Bone marrow (tissue), 2 donors: ENCODE measurements at regions not wholly inside any gene's neighbourhood (a gene's known extent, or its start where the extent isn't known, plus 50 kb on each side); places are given as distances from the start of the nearest gene placed in this dataset.

Experiments
- DNase-seq, 2 donors: peaks; one replicate each; lab custom pipeline; 2025; lab: John Stamatoyannopoulos, UW

DNA sequence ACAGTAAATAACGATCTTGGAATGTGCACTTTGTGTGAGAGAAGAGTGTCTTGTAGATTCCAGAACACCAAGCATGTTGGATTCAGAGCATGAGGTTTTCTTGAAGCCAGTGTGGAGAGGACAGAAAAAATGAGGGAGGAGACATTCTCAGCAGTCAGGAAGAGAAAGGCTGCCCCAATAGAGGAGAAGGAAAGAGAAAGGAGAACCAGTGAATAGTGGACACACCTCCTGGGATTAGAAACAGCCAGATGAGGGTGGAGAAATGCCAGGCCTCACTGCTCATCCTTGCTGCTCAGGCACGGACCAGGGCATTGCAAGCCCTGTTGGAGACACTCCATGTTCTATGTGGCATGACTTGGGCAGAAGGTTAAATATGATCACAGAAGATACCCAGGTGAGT is 69.0 kb upstream of the KAZN start:
- no peak for DNase-seq

- DNase-seq: no peak
Observed at GRCh38 chr1:14531519-14531918, 67.0 kb upstream of the KAZN start.

GRCh38 chr1:14535619-14536355 is 62.7 kb upstream of the KAZN start:
- no peak for DNase-seq

DNA sequence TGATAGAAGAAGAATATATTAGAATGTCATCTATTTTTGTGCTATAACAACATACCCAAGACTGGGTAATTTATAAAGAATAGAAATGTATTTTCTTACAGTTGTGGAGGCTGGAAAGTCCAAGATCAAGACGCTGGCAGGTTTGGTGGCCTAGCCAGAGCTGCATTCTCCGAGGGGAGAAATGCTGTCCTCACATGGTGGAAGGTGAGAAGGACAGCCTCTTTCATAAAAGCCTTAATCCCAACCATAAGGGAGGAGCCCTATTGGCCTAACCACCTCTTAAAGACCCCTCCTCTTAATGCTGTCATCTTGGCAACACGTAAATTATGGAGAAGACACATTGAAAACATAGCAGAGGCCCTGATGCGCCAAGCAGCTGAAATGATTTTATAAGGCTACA is 60.1 kb upstream of the KAZN start:
- no peak for DNase-seq

DNA sequence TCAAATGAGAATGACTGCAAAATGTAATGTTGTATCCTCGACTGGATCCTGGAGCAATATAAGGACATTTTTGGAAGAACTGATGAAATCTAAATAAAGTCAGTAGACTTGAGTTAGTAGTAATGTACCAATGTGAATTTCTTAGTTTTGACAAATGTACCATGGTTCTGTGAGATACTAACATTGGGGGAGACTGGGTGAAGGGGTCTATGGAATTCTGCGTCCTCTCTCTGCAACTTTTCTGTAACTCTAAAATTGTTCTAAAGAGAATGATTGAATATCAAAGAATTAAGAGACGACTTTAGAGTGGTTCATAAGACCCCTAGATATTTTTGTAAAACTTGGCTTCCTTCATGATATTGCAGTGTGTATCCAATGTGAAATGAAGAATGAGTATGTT is 59.2 kb upstream of the KAZN start:
- no peak for DNase-seq

DNA sequence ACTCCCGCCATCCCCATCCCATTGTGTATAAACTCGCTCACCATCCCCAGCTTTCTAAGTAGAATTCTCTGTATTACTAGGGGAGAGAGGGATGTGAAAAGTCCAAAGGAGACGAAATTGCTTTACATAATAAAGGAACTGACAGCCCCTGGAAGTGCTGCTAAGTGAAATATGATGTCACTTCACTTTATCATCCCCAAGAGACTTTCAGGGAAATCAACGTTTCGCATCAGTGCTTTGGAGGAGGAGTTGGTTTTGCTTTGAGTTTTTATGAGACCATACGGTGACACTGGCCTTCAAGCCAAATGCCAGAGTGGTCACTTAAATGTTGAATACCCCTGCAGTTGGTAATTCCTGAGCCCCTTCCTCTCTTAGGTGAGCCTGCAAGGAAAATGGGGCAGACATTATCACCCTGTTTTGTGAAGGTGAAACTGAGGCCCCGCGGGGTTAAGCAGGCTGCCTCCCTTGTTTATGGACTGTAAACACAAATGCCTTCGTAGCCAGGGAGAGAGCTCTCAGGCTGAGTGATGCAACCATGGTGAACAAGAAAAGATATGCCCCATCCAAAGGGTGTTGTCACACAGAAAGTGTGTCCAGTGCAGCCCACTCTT is 58.4 kb upstream of the KAZN start:
- DNase-seq: no peak

- DNase-seq: no peak
Observed at GRCh38 chr1:14541348-14541747, 57.1 kb upstream of the KAZN start.

DNA sequence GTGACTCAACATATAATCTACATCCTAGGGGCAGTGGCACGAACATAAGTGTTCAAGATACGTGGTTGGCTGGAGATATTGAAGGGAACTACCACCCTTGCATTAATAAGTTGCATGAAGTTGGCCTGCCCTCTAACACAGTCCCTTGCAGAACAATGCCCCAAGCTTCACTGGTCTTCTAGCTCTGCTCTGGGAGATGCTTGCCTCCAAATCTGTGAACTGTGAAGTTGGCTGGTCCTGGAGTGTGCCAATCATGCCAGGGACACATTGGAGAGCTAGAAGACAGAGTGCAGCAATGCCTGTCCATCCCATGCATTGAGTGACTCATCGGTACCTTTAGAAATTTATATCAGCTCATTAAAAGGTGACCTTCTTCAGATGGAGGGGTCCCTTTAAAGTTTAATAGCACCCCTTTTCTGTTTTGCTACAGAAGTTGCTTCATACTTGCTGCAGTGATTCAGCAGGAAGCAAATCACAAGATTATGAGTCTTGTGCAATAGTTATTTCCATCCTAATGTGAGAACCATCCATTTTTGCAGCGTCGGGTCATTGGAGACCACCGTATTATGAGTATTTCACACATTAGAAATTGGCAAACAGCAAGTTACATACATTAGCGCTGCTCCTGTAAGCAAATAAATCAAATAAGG is 55.2 kb upstream of the KAZN start:
- no peak for DNase-seq

DNA sequence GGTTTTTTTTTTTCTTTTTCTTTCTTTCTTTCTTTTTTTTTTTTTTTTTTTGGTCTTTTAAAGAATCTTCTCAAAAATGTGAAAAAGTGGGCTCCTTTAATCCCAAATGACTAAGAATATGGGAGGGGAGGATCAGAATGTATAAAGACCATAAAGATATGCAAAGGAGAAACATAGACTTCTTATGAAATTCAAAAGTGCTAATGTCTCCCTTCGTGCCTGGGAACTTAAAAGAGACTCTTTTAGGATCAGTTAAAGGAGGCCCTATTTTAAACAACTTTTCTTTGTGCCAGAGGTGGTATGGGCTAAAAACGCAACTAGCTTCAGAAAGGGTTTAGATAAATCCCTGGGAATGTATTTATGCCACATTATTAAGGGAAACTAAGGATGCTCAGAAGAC is 54.2 kb upstream of the KAZN start:
- no peak for DNase-seq

DNA sequence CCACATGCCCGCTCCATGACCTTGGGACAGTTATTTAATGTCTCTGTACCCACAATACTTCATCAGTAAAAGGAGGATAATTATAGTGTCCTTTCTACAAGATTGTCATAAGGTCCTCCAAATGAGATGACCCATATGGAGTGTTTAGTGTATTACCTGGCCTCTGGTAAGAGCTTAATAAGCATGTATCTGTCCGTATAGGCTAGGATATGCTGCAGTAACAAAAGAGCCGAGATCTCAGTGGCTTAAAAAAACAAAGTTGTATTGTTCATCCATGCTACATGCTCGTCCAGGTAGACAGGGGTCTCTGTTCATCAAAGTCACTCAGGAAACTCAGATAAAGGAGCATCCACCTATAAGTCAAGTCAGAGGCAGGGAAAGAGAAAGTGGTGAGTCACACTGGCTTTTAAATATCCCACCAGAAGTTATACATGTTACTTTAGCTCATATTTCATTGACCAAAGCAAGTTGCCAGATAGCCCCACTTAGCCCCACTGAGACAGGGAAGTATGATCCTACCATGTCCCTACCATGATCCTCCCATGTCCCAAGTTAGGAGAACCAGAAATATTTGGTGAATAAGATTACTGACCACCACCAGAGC is 53.0 kb upstream of the KAZN start:
- DNase-seq: no peak

- DNase-seq: no peak
Observed at GRCh38 chr1:14546416-14546815, 52.1 kb upstream of the KAZN start.
